ENCODE measurements at regions not wholly inside any gene's neighbourhood (a gene's known extent, or its start where the extent isn't known, plus 50 kb on each side); places are given as distances from the start of the nearest gene placed in this dataset.

GRCh38 chr16:86165479-86165878 lies 266.5 kb downstream of the IRF8 start:
- TF ChIP-seq CTCF (IDR thresholded peaks at IDR 0.05) (no peak), POLR2A (IDR thresholded peaks at IDR 0.05) (no peak)

Measured in lower leg skin (tissue), 3 donors.